ENCODE measurements at regions not wholly inside any gene's neighbourhood (a gene's known extent, or its start where the extent isn't known, plus 50 kb on each side); places are given as distances from the start of the nearest gene placed in this dataset.

DNA sequence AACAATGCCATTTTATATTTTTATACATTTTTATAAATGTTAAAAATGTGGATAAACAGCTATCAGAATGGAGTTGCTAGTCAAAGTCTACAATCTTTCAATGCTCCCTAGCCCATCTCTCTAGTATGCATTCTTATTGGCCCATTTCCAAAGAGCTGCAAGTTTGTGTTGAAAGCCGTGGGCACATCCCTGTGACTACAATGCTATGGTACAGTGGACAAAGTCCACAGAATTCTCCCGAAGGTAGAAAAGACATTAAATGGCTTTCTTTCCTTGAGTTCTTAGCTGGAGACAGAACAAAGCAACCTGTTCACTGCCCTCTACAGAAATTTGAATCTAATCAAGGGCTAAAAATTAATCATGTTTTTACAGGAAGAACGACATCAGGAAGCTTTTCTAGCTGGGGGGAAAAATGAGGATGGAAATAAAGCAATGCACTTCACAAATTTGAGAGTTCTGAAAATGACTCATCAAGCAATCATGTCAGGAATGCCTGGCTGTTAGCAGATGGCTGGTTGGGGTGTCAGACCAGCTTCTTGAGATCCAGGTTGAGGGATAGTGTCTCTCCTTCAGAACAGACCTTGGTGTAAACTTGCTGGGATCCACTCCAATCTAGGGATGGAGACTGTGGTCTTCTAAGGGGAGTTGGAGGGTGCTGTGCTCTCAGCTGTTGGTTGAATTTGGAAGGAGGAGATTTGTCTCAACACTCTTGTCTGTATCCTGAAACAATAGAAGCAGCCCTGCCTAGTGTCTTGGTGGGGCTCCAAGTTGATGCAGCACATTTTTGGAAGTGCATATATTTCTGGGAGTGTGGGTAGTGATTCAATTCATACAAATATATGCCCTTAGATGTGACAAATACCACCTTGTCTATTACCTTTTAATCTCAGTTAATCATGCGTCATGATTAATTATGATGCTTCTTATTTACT is 143.4 kb upstream of the PHACTR1 start:
- TF ChIP-seq, protein P1, sequence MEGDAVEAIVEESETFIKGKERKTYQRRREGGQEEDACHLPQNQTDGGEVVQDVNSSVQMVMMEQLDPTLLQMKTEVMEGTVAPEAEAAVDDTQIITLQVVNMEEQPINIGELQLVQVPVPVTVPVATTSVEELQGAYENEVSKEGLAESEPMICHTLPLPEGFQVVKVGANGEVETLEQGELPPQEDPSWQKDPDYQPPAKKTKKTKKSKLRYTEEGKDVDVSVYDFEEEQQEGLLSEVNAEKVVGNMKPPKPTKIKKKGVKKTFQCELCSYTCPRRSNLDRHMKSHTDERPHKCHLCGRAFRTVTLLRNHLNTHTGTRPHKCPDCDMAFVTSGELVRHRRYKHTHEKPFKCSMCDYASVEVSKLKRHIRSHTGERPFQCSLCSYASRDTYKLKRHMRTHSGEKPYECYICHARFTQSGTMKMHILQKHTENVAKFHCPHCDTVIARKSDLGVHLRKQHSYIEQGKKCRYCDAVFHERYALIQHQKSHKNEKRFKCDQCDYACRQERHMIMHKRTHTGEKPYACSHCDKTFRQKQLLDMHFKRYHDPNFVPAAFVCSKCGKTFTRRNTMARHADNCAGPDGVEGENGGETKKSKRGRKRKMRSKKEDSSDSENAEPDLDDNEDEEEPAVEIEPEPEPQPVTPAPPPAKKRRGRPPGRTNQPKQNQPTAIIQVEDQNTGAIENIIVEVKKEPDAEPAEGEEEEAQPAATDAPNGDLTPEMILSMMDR (IDR thresholded peaks at IDR 0.05; ENCODE audit: extremely low read depth, missing control alignments), result no peak
- no peak for DNase-seq (ENCODE audit: low spot score)

DNA sequence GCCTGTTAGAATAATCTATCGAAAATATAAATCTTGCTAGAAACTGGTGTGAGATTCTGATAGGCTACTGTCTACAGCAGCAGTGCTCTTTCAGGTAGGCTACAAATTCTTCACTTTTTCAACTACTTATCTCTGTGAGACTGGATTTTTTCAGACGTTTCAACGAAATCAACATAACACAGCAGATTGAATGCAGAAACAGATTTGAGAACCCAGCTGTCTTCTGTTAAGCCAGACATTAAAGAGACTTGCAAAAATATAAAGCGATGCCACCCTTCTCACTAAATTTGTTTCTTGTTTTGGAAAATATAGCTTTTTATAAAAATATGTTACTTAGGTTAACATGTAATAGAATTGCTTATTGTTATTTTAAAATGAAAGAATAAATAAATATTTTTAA is 140.6 kb upstream of the PHACTR1 start:
- DNase-seq (ENCODE audit: low spot score), result no peak
- TF ChIP-seq, protein P1 (IDR thresholded peaks at IDR 0.05; ENCODE audit: extremely low read depth, missing control alignments), result no peak

DNA sequence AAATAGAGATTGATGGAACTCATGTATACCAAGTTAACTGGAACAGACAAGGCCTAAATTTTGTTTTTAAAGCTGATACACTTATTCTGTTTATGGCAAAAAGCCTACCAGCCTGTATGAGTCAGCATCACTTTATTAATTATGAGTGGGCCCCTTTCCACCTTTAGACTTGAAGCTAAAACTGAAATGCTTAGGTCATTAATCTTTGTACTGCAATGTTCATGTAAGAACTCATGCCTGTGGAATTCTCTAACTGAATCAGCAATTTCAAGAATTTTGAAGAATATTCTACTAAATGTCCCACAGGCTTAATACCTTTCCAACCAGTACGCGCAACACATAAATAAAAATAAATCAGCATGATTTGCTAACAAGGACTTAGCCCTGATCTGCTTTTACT is 140.2 kb upstream of the PHACTR1 start:
- TF ChIP-seq, protein P1 (IDR thresholded peaks at IDR 0.05; ENCODE audit: extremely low read depth, missing control alignments), result no peak
- DNase-seq (ENCODE audit: low spot score), result no peak

DNA sequence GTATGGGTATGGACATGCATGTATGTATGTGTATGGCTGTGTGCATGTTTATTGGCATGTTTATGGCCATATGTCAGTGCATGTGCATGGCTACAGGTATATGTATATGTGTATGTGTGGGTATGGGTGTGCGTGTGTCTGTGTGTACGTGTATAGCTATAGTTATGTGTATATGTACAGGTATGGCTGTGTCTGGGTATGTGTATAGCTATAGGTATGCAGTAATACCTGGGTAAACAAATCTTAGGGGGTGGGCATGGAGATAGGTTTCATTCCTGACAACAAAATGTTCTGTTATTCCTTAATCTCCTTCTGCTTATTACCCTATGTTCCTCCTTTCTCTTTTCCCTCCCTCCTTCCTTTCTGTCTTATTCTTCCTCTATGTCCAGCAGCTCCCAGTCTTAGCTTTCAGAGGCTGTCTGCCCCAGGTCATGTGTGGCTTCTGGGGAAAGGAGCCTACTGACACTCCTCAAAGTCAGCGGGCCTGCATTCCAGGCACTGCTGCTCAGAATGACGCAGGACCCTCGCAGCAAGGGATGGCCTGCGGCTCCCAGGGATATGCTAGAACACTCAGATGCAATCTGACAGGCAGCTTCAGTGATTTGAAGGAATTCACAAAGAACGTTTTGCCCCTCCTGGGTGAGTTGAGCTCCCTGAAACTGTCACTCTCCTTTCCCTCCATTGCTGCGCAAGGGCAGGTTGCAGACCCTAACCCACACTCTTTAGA is 139.3 kb upstream of the PHACTR1 start:
- TF ChIP-seq, protein P1 (IDR thresholded peaks at IDR 0.05; ENCODE audit: extremely low read depth, missing control alignments), result no peak
- no peak for DNase-seq (ENCODE audit: low spot score)

DNA sequence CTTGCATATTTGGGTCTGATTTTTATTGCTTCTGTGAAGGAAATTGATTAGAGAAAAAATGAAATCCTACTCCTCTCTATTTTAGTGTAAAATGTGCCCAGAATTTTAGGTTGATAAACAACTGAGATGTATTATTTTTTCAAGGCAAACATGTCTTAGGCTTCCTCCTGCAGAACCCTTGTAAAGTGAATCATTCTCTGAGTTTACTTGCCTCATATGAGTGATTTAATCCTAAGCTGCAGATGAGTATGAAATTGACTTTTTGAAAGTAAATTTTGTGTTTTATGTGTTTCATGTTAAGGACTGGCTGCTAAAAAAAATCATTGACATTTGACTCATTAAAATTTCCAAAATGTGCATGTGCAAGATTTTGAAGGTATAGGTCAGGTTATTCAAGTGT is 138.5 kb upstream of the PHACTR1 start:
- DNase-seq (ENCODE audit: low spot score), result no peak
- TF ChIP-seq, protein P1 (IDR thresholded peaks at IDR 0.05; ENCODE audit: extremely low read depth, missing control alignments), result no peak

DNA sequence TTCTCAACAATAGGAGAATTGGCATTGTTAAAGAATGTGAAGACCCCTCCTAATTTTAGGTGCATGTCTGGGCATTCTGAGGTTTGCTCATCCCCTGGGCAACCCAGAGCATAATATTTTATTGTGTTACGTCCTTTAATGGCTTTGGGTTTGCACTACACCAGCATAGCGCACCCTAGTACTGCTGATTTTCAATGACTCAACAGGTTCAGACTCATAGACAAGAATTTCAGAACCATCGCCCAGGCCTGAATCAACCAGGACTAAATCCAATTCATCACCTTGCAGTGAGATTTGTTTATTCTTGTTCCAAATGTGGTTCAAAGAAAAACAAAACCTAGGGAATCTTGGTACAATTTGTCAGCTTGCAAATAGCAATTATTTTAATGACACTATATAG is 137.8 kb upstream of the PHACTR1 start:
- TF ChIP-seq, protein P1 (IDR thresholded peaks at IDR 0.05; ENCODE audit: extremely low read depth, missing control alignments), result no peak

DNA sequence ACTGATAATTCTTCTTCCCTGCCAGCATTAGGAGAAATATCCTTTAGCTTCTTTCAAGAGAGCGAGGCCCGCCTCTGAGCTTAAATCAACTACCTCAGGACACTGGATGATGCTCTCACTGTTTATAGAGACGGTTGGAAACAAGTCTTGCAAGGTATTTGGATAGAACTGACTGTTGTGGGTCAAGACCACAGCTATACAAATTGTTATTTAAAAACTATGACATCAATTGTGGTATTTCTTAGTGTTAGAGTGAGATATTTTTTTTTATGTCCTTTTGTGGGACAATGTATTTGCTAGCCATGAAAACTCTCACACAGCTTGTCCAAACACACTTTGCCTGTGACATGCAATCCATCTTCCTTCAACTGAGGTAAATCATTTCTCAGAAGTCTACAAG is 136.3 kb upstream of the PHACTR1 start:
- no peak for DNase-seq (ENCODE audit: low spot score)
- TF ChIP-seq, protein P1 (IDR thresholded peaks at IDR 0.05; ENCODE audit: extremely low read depth, missing control alignments), result no peak

More for the DNA sequence above, 137.8 kb upstream of the PHACTR1 start:
- DNase-seq (ENCODE audit: low spot score), result no peak

All from GM20000 (cell line).